Suprapubic skin (tissue), 4 donors: ENCODE measurements at regions not wholly inside any gene's neighbourhood (a gene's known extent, or its start where the extent isn't known, plus 50 kb on each side); places are given as distances from the start of the nearest gene placed in this dataset.

Experiments used
- DNase-seq, 2 donors: peaks; one replicate each; pipeline ENCODE4 v3.0.0-alpha.2; 2019; ENCODE audit warnings: low spot score in 2 of 2
- H3K27ac ChIP-seq: fragments of 200-600 bp; sonication (generic); one replicate; pipeline ENCODE4 v1.5.1; 2019
- H3K27me3 ChIP-seq: fragments of 200-600 bp; sonication (generic); one replicate; pipeline ENCODE4 v1.5.1; 2019
- H3K36me3 ChIP-seq: fragments of 200-600 bp; sonication (generic); one replicate; pipeline ENCODE4 v1.5.1; 2019
- H3K4me1 ChIP-seq: fragments of 200-600 bp; sonication (generic); one replicate; pipeline ENCODE4 v1.5.1; 2019
- H3K4me3 ChIP-seq: fragments of 200-600 bp; sonication (generic); one replicate; pipeline ENCODE4 v1.5.1; 2019; ENCODE audit warnings: mild to moderate bottlenecking
- H3K9me3 ChIP-seq: fragments of 200-600 bp; sonication (generic); one replicate; pipeline ENCODE4 v1.5.1; 2019
- CTCF ChIP-seq, 2 donors: fragments of 200-600 bp in 1 of 2; fragments of 450-650 bp in 1 of 2; sonication (generic) in 1 of 2; IDR thresholded peaks; one replicate each; pipeline ENCODE4 v1.5.1; 2016 to 2019; ENCODE audit warnings: antibody characterized with exemption in 2 of 2, mild to moderate bottlenecking in 1 of 2, moderate library complexity in 1 of 2
- EP300 ChIP-seq: sonication (generic); formaldehyde crosslinking; IDR thresholded peaks from one replicate; pipeline ENCODE4 v1.6.1; 2017; ENCODE audit warnings: antibody characterized with exemption
- POLR2A ChIP-seq, 2 donors: fragments of 450-650 bp; IDR thresholded peaks; one replicate each; pipeline ENCODE4 v1.6.1; 2017; ENCODE audit warnings: antibody characterized with exemption in 2 of 2, mild to moderate bottlenecking in 2 of 2, moderate library complexity in 2 of 2
- POLR2AphosphoS5 ChIP-seq, 3 donors: sonication (generic); formaldehyde crosslinking; IDR thresholded peaks; one replicate each; pipeline ENCODE4 v1.6.1; 2017; ENCODE audit warnings: antibody characterized with exemption in 3 of 3
- WGBS: methylation state at CpG from one replicate; pipeline ENCODE4 v1.1.5; 2018; 5-methylcytosine and 5-hydroxymethylcytosine counted together

DNA sequence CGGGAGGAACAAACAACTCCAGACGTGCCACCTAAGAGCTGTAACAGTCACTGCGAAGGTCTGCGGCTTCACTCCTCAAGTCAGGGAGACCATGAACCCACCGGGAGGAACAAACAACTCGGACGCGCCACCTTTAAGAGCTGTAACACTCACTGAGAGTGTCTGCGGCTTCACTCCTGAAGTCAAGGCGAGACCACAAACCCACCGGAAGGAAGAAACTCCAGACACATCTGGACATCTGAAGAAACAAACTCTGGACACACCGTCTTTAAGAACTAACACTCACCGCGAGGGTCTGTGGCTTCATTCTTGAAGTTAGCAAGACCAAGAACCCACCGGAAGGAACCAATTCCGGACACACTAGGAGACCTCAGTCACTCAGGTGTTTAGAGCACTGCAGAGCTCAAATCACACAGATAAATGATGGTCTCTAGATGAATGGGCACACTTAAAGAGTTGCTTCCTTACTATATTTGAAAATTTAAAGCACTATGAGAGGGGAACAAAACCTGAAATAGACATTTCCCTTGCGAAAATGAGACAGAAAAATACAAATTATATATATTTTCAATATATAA, 587.7 kb upstream of the ADGRL4 start:
- Histone ChIP-seq H3K27me3 (no peaks in the 10 kb centered on the region), H3K36me3 (no peaks in the 10 kb centered on the region), H3K27ac (no peak overlapping the region), H3K4me1 (no peaks in the 10 kb centered on the region), H3K4me3 (no peak overlapping the region), H3K9me3 (peaks cover 6% of the 10 kb centered on the region)
- no peak for DNase-seq
- no peak for TF ChIP-seq POLR2AphosphoS5 (IDR thresholded peaks at IDR 0.05)
- TF ChIP-seq CTCF (IDR thresholded peaks at IDR 0.05): no peak
- no peak for TF ChIP-seq POLR2A (IDR thresholded peaks at IDR 0.05)
- no peak for TF ChIP-seq EP300
- WGBS: 85% methylated on average over 16 of the region's 17 CpGs

DNA sequence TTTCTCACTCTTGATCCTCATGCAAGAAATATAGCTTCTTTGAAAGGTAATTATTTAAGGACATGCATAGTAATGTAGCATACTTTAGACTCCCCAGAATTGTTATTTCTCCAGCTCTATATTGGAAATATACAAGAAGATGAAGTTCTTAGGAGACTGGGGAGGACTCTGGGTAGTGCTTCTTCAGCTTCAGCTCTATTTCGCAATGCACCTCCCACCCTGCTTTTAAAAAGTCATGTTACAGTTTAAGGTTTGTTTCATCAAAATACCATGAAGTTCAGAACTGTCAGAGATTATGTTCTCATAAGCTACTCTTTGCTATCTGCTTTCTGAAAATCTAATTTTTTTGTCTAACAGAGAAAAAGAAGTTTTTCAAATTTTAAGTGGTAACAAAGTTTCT, 586.2 kb upstream of the ADGRL4 start:
- DNase-seq: no peak
- H3K4me1 ChIP-seq: no peaks in the 10 kb centered on the region
- no peaks in the 10 kb centered on the region for H3K36me3 ChIP-seq
- H3K4me3 ChIP-seq: no peak overlapping the region
- TF ChIP-seq POLR2A (IDR thresholded peaks at IDR 0.05) (no peak), POLR2AphosphoS5 (IDR thresholded peaks at IDR 0.05) (no peak), EP300 (no peak), CTCF (IDR thresholded peaks at IDR 0.05) (no peak)
- H3K27ac ChIP-seq: no peak overlapping the region
- 86% methylated on average over 1 of the region's 1 CpG for WGBS
- H3K27me3 ChIP-seq: no peaks in the 10 kb centered on the region
- H3K9me3 ChIP-seq: peaks cover 6% of the 10 kb centered on the region

GRCh38 chr1:79588719-79589118, 582.2 kb upstream of the ADGRL4 start:
- WGBS: 63% methylated on average over 2 of the region's 2 CpGs
- no peak overlapping the region for H3K27ac ChIP-seq
- H3K9me3 ChIP-seq: peaks cover 2% of the 10 kb centered on the region
- TF ChIP-seq CTCF (IDR thresholded peaks at IDR 0.05): no peak
- no peak for TF ChIP-seq POLR2AphosphoS5 (IDR thresholded peaks at IDR 0.05)
- H3K4me1 ChIP-seq: no peaks in the 10 kb centered on the region
- no peaks in the 10 kb centered on the region for H3K36me3 ChIP-seq
- H3K27me3 ChIP-seq: no peaks in the 10 kb centered on the region
- H3K4me3 ChIP-seq: no peak overlapping the region
- no peak for DNase-seq

- Histone ChIP-seq H3K4me1 (no peaks in the 10 kb centered on the region), H3K27me3 (no peaks in the 10 kb centered on the region), H3K9me3 (no peaks in the 10 kb centered on the region)
Observed at GRCh38 chr1:79587229-79587628, 580.7 kb upstream of the ADGRL4 start.

GRCh38 chr1:79585801-79586200, 579.3 kb upstream of the ADGRL4 start:
- Histone ChIP-seq H3K9me3 (no peaks in the 10 kb centered on the region), H3K27ac (no peak overlapping the region), H3K4me1 (no peaks in the 10 kb centered on the region), H3K36me3 (no peaks in the 10 kb centered on the region), H3K4me3 (no peak overlapping the region), H3K27me3 (no peaks in the 10 kb centered on the region)
- WGBS: 86% methylated on average over 3 of the region's 3 CpGs
- TF ChIP-seq EP300: no peak
- TF ChIP-seq POLR2A (IDR thresholded peaks at IDR 0.05): no peak
- no peak for TF ChIP-seq CTCF (IDR thresholded peaks at IDR 0.05)
- TF ChIP-seq POLR2AphosphoS5 (IDR thresholded peaks at IDR 0.05): no peak
- DNase-seq: no peak

More at GRCh38 chr1:79587229-79587628, 580.7 kb upstream of the ADGRL4 start:
- Histone ChIP-seq H3K36me3 (no peaks in the 10 kb centered on the region), H3K27ac (no peak overlapping the region), H3K4me3 (no peak overlapping the region)
- TF ChIP-seq POLR2A (IDR thresholded peaks at IDR 0.05) (no peak), CTCF (IDR thresholded peaks at IDR 0.05) (no peak), POLR2AphosphoS5 (IDR thresholded peaks at IDR 0.05) (no peak), EP300 (no peak)
- no peak for DNase-seq
